ENCODE measurements at regions not wholly inside any gene's neighbourhood (a gene's known extent, or its start where the extent isn't known, plus 50 kb on each side); places are given as distances from the start of the nearest gene placed in this dataset.
"Not testable (repeated sequence)": the region's sequence is repeated elsewhere in the genome, so short reads cannot be mapped to it uniquely, and the experiment has no call there.

GRCh38 chrX:140019134-140019533 lies 53.8 kb upstream of the CXorf66 start:
- TF ChIP-seq POLR2A, CTCF (IDR thresholded peaks at IDR 0.05): not testable (repeated sequence)

All from adrenal gland (tissue), 5 donors.